ENCODE measurements at regions not wholly inside any gene's neighbourhood (a gene's known extent, or its start where the extent isn't known, plus 50 kb on each side); places are given as distances from the start of the nearest gene placed in this dataset.

- Mint-ChIP-seq H3K4me1 (peaks cover 3% of the 10 kb centered on the region), H3K27me3 (peaks cover 33% of the 10 kb centered on the region), H3K36me3 (ENCODE audit: low read depth) (no peaks in the 10 kb centered on the region), H3K9me3 (no peaks in the 10 kb centered on the region), H3K27ac (no peak overlapping the region), H3K4me3 (no peak overlapping the region)
- DNase-seq, result no peak
- ChIA-PET CTCF (no interaction called here), POLR2A (no interaction called here)
Observed at GRCh38 chr3:194246709-194247349, 104.3 kb downstream of the CPN2 start.

- H3K4me3 Mint-ChIP-seq, result no peak overlapping the region
- no peaks in the 10 kb centered on the region for H3K36me3 Mint-ChIP-seq (ENCODE audit: low read depth)
- H3K27ac Mint-ChIP-seq, result no peak overlapping the region
- H3K9me3 Mint-ChIP-seq, result no peaks in the 10 kb centered on the region
- H3K27me3 Mint-ChIP-seq, result peaks cover 28% of the 10 kb centered on the region
- CTCF ChIA-PET, result no interaction called here
- POLR2A ChIA-PET, result no interaction called here
- H3K4me1 Mint-ChIP-seq, result peaks cover 4% of the 10 kb centered on the region
- no peak for DNase-seq
Observed at GRCh38 chr3:194247350-194247740, 103.8 kb downstream of the CPN2 start.

- Mint-ChIP-seq H3K36me3 (ENCODE audit: low read depth) (peaks cover 2% of the 10 kb centered on the region), H3K4me3 (no peak overlapping the region), H3K9me3 (no peaks in the 10 kb centered on the region), H3K4me1 (peaks cover 18% of the 10 kb centered on the region), H3K27ac (no peak overlapping the region), H3K27me3 (peaks cover 10% of the 10 kb centered on the region)
- CTCF ChIA-PET, result no interaction called here
- no peak for DNase-seq
- POLR2A ChIA-PET, result interaction anchor here (1.0 kb wide), 1 partner anchor 9 kb away, joined by 3 read pairs; no protein-coding TSS in a partner anchor
Observed at GRCh38 chr3:194249323-194250097, 101.6 kb downstream of the CPN2 start.

- POLR2A ChIA-PET, result no interaction called here
- CTCF ChIA-PET, result no interaction called here
- H3K27me3 Mint-ChIP-seq, result peaks cover 8% of the 10 kb centered on the region
- no peaks in the 10 kb centered on the region for H3K9me3 Mint-ChIP-seq
- H3K36me3 Mint-ChIP-seq (ENCODE audit: low read depth), result peaks cover 2% of the 10 kb centered on the region
- no peak overlapping the region for H3K27ac Mint-ChIP-seq
- H3K4me3 Mint-ChIP-seq, result no peak overlapping the region
- no peak for DNase-seq
- H3K4me1 Mint-ChIP-seq, result peaks cover 24% of the 10 kb centered on the region
Observed at GRCh38 chr3:194250098-194251002, 100.8 kb downstream of the CPN2 start.

GRCh38 chr3:194251007-194251406, 100.1 kb downstream of the CPN2 start:
- peaks cover 30% of the 10 kb centered on the region for H3K4me1 Mint-ChIP-seq
- POLR2A ChIA-PET, result no interaction called here
- no peaks in the 10 kb centered on the region for H3K9me3 Mint-ChIP-seq
- peaks cover 2% of the 10 kb centered on the region for H3K36me3 Mint-ChIP-seq (ENCODE audit: low read depth)
- H3K27ac Mint-ChIP-seq, result no peak overlapping the region
- DNase-seq, result no peak
- H3K27me3 Mint-ChIP-seq, result peaks cover 4% of the 10 kb centered on the region
- H3K4me3 Mint-ChIP-seq, result no peak overlapping the region
- CTCF ChIA-PET, result no interaction called here

GRCh38 chr3:194251461-194251860, 99.7 kb downstream of the CPN2 start:
- H3K4me3 Mint-ChIP-seq, result no peak overlapping the region
- POLR2A ChIA-PET, result no interaction called here
- H3K27ac Mint-ChIP-seq, result no peak overlapping the region
- peaks cover 35% of the 10 kb centered on the region for H3K4me1 Mint-ChIP-seq
- CTCF ChIA-PET, result no interaction called here
- peaks cover 4% of the 10 kb centered on the region for H3K27me3 Mint-ChIP-seq
- no peak for DNase-seq
- no peaks in the 10 kb centered on the region for H3K9me3 Mint-ChIP-seq
- peaks cover 2% of the 10 kb centered on the region for H3K36me3 Mint-ChIP-seq (ENCODE audit: low read depth)

- ChIA-PET POLR2A (interaction anchor here (1.2 kb wide), 1 partner anchor 54 kb away, joined by 3 read pairs; no protein-coding TSS in a partner anchor), CTCF (no interaction called here)
- Mint-ChIP-seq H3K4me1 (peaks cover 40% of the 10 kb centered on the region), H3K36me3 (ENCODE audit: low read depth) (peaks cover 2% of the 10 kb centered on the region), H3K27me3 (no peaks in the 10 kb centered on the region), H3K27ac (no peak overlapping the region), H3K4me3 (no peak overlapping the region), H3K9me3 (no peaks in the 10 kb centered on the region)
- no peak for DNase-seq
Observed at GRCh38 chr3:194251891-194252560, 99.1 kb downstream of the CPN2 start.

- CTCF ChIA-PET, result no interaction called here
- Mint-ChIP-seq H3K36me3 (ENCODE audit: low read depth) (peaks cover 5% of the 10 kb centered on the region), H3K4me1 (peaks cover 41% of the 10 kb centered on the region), H3K4me3 (no peak overlapping the region), H3K27ac (no peak overlapping the region), H3K27me3 (no peaks in the 10 kb centered on the region), H3K9me3 (peaks cover 4% of the 10 kb centered on the region)
- POLR2A ChIA-PET, result interaction anchor here (1.2 kb wide), 1 partner anchor 53 kb away, joined by 3 read pairs; no protein-coding TSS in a partner anchor
- no peak for DNase-seq
Observed at GRCh38 chr3:194253270-194253669, 97.9 kb downstream of the CPN2 start.

- ChIA-PET POLR2A (no interaction called here), CTCF (interaction anchor here (1.0 to 1.1 kb wide), 2 partner anchors 57 to 62 kb away, joined by 3 read pairs; no protein-coding TSS in a partner anchor)
- no peaks in the 10 kb centered on the region for H3K27me3 Mint-ChIP-seq
- H3K36me3 Mint-ChIP-seq (ENCODE audit: low read depth), result peaks cover 5% of the 10 kb centered on the region
- peaks cover 41% of the 10 kb centered on the region for H3K4me1 Mint-ChIP-seq
- no peak overlapping the region for H3K27ac Mint-ChIP-seq
- no peak for DNase-seq
- no peak overlapping the region for H3K4me3 Mint-ChIP-seq
- peaks cover 7% of the 10 kb centered on the region for H3K9me3 Mint-ChIP-seq
Observed at GRCh38 chr3:194254040-194254439, 97.1 kb downstream of the CPN2 start.

GRCh38 chr3:194255252-194256039, 95.7 kb downstream of the CPN2 start:
- POLR2A ChIA-PET, result interaction anchor here (0.6 to 1.6 kb wide), 5 partner anchors 12 to 114 kb away, joined by 3 to 8 read pairs (median 3); no protein-coding TSS in a partner anchor
- peak overlapping the region; percentile 84 for H3K27ac Mint-ChIP-seq

GRCh38 chr3:194256040-194256945, 94.8 kb downstream of the CPN2 start:
- Mint-ChIP-seq H3K36me3 (ENCODE audit: low read depth) (peaks cover 5% of the 10 kb centered on the region), H3K9me3 (peaks cover 7% of the 10 kb centered on the region), H3K4me3 (no peak overlapping the region), H3K27ac (peak overlapping the region; percentile 84), H3K27me3 (no peaks in the 10 kb centered on the region), H3K4me1 (peaks cover 38% of the 10 kb centered on the region)
- peak; percentile 14 for DNase-seq
- POLR2A ChIA-PET, result interaction anchor here (0.6 to 1.6 kb wide), 5 partner anchors 11 to 115 kb away, joined by 3 to 8 read pairs (median 3); no protein-coding TSS in a partner anchor
- CTCF ChIA-PET, result interaction anchor here (1.0 to 2.5 kb wide), 2 partner anchors 59 kb away, joined by 4 to 10 read pairs; no protein-coding TSS in a partner anchor

More at GRCh38 chr3:194255252-194256039, 95.7 kb downstream of the CPN2 start:
- CTCF ChIA-PET, result interaction anchor here (1.0 to 1.1 kb wide), 3 partner anchors 56 to 60 kb away, joined by 3 to 4 read pairs (median 3); no protein-coding TSS in a partner anchor
- peak; percentile 78 for DNase-seq
- Mint-ChIP-seq H3K4me3 (peak overlapping the region; percentile 49), H3K4me1 (peaks cover 41% of the 10 kb centered on the region), H3K9me3 (peaks cover 7% of the 10 kb centered on the region), H3K27me3 (no peaks in the 10 kb centered on the region), H3K36me3 (ENCODE audit: low read depth) (peaks cover 5% of the 10 kb centered on the region)
